ENCODE measurements at regions not wholly inside any gene's neighbourhood (a gene's known extent, or its start where the extent isn't known, plus 50 kb on each side); places are given as distances from the start of the nearest gene placed in this dataset.
A peak's percentile ranks its signal among the peaks of the same experiment; 100 is the strongest.

GRCh38 chr9:113807173-113808061 is 68.7 kb upstream of the ZNF618 start:
- H3K4me3 ChIP-seq (ENCODE audit: low read depth, low read length): no peak overlapping the region
- DNase-seq (ENCODE audit: low read depth): peak; percentile 7
- TF ChIP-seq, protein P1, sequence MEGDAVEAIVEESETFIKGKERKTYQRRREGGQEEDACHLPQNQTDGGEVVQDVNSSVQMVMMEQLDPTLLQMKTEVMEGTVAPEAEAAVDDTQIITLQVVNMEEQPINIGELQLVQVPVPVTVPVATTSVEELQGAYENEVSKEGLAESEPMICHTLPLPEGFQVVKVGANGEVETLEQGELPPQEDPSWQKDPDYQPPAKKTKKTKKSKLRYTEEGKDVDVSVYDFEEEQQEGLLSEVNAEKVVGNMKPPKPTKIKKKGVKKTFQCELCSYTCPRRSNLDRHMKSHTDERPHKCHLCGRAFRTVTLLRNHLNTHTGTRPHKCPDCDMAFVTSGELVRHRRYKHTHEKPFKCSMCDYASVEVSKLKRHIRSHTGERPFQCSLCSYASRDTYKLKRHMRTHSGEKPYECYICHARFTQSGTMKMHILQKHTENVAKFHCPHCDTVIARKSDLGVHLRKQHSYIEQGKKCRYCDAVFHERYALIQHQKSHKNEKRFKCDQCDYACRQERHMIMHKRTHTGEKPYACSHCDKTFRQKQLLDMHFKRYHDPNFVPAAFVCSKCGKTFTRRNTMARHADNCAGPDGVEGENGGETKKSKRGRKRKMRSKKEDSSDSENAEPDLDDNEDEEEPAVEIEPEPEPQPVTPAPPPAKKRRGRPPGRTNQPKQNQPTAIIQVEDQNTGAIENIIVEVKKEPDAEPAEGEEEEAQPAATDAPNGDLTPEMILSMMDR (IDR thresholded peaks at IDR 0.05; ENCODE audit: low read depth, low read length, missing control alignments): peak; percentile 91

DNA sequence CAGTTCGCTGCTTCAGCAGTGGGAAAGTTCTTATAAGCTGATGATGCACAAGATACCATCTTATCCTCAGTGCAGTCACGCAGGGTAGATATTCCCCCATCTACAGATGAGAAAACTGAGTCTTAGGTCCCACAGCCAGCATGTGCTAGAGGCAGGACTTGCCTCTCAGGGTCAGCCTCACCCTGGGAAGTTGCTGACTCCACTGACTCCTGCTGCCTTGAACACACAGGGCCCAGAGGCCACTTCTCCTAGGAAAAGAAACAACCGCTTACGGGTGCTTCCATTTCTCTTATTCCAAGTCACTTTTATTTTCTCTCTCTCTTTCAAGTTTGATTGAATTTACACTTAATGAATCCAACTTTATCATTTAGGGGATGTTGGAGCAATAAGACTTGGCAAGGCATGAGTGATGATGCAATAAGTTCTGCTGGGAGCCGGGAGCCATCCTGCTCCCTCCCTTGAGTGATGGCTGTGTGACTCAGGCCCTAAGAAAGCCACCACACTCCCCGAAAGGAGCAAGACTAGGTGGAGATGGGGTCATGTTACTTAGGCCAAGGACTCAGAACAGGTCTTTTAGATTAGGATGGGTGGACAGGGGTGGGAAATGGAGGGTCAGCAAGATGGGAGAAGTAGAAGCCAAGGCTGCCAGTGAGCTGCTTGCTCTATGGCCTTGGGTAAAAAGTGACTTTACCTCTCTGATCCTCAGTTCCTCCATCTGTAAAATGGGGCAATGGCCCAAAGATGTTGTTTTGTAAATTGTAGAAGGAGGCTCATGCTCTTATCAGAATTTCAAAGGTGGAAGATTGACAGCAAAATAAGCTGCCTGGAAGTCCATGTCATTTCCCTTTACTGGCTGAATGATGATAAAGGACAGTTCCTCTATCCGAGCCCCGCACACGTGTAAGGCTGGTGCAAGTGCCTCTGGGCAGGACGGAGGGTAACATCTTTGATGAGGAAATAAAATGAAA is 67.4 kb upstream of the ZNF618 start:
- TF ChIP-seq, protein P1 (IDR thresholded peaks at IDR 0.05; ENCODE audit: low read depth, low read length, missing control alignments): no peak
- no peak for DNase-seq (ENCODE audit: low read depth)
- H3K4me3 ChIP-seq (ENCODE audit: low read depth, low read length): no peak overlapping the region

DNA sequence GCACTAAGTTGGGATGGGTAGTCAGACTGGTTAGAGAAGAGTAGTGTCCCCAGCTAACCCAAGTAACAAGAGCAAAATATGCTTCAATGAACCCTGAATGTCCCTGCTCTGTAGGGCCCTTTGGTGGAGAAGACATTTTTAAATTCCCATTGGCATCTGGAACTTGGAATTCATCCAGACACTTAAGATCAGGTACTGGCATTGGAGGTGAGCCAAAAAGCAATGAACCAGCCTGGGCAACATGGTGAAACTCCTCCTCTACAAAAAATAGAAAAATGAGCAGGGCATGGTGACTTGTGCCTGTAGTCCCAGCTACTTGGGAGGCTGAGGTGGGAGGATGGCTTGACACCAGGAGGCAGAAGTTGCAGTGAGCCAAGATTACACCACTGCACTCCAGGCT is 58.9 kb upstream of the ZNF618 start:
- DNase-seq (ENCODE audit: low read depth): no peak
- TF ChIP-seq, protein P1 (IDR thresholded peaks at IDR 0.05; ENCODE audit: low read depth, low read length, missing control alignments): no peak

DNA sequence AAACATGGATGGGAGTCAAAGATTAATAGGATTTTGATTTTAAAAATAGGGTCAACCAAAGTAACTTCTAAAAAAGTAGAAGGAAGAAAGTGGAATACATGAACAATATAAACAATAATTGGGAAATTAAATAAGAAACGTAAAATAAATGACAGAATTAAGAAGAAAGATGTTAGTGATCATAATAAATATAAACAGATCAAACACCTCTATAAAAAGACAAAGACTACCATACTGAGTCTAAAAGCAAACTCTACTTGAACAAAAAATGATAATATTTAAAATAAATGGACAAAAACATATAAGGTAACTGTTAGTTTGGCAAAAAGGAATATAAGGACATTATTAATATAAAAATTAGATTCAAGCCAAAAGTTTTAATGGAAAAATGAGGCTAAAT is 57.7 kb upstream of the ZNF618 start:
- TF ChIP-seq, protein P1 (IDR thresholded peaks at IDR 0.05; ENCODE audit: low read depth, low read length, missing control alignments): no peak
- DNase-seq (ENCODE audit: low read depth): no peak
- H3K4me3 ChIP-seq (ENCODE audit: low read depth, low read length): no peak overlapping the region

More for the DNA sequence above, 58.9 kb upstream of the ZNF618 start:
- no peak overlapping the region for H3K4me3 ChIP-seq (ENCODE audit: low read depth, low read length)

GRCh38 chr9:113822315-113822714 is 53.8 kb upstream of the ZNF618 start:
- DNase-seq (ENCODE audit: low read depth): no peak
- TF ChIP-seq, protein P1 (IDR thresholded peaks at IDR 0.05; ENCODE audit: low read depth, low read length, missing control alignments): no peak

GRCh38 chr9:113823421-113823820 is 52.7 kb upstream of the ZNF618 start:
- TF ChIP-seq, protein P1 (IDR thresholded peaks at IDR 0.05; ENCODE audit: low read depth, low read length, missing control alignments): no peak
- DNase-seq (ENCODE audit: low read depth): no peak

More at GRCh38 chr9:113822315-113822714, 53.8 kb upstream of the ZNF618 start:
- H3K4me3 ChIP-seq (ENCODE audit: low read depth, low read length): no peak overlapping the region

More at GRCh38 chr9:113823421-113823820, 52.7 kb upstream of the ZNF618 start:
- no peak overlapping the region for H3K4me3 ChIP-seq (ENCODE audit: low read depth, low read length)
